ENCODE measurements at regions not wholly inside any gene's neighbourhood (a gene's known extent, or its start where the extent isn't known, plus 50 kb on each side); places are given as distances from the start of the nearest gene placed in this dataset.

DNA sequence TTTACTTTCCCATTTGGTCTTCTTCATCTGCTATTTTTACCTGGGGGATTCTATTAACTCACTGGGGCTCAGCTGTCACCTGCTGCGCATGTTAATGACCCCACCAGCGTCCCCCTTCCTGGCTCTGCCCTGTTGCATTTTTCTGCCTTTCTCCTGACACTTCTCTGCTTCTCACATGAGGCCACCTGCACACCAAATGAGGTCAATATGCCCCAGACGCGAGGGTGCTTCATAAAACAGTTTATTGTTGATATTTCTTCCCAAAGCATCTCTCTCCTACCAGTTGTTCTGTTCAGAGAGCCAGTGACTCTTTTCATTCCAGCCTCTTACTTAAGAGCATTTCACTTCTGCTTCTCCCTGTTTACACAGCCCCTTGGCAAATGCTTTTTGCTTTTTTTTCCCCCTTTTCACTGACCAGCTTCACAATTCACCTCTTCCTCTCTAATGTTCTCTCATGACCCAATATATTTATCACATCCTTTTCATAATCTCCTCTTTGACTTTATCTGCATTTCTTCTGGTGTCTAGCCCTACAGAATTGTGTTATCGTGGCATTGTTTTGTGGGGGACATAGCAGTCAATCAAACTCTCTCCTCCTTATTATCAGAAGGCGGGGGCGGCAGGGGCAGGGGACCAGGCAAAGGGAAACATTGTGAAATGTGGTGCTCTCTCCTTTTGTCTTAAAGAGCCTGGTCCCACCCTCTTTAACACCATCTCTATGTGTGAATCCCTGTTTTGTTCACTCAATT lies 545.8 kb upstream of the CITED2 start:
- DNase-seq: no peak

DNA sequence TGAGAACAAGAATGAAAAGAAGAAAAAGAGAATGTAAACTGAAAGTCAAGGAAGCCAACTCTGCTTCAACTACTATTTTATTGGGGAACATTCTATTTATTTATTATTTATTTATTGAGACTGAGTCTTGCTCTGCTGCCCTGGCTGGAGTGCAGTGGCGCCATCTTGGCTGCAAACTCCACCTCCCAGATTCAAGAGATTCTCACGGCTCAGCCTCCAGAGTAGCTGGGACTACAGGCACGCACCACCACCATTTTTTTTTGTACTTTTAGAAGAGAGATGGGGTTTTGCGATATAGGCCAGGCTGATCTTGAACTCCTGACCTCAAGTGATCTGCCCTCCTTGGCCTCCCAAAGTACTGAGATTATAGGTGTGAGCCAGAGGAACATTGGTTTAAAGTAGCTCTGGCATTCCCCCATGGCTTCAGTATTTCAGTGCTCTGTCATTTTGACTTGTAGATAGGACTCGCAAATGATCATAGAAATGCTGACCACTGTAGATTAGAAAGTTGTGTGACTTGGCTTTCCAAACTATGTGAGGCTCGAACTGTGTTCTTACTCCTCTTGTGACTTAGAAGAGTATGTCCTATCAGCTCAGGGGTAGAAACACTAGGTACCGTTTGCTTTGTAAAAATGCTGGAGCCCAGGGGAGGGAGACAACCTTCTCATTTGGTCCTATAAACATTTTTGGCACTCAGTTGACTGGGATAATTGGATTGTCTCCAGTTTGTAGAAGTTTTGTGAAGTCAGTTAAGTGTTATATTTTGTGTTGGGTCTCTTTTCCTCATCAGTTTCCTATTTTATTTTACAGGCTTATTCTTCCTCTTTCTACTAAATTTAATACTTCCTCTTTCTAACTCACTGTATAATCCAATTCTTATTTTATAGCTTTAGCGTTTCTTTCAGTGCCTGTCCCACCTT lies 544.9 kb upstream of the CITED2 start:
- no peak for DNase-seq

DNA sequence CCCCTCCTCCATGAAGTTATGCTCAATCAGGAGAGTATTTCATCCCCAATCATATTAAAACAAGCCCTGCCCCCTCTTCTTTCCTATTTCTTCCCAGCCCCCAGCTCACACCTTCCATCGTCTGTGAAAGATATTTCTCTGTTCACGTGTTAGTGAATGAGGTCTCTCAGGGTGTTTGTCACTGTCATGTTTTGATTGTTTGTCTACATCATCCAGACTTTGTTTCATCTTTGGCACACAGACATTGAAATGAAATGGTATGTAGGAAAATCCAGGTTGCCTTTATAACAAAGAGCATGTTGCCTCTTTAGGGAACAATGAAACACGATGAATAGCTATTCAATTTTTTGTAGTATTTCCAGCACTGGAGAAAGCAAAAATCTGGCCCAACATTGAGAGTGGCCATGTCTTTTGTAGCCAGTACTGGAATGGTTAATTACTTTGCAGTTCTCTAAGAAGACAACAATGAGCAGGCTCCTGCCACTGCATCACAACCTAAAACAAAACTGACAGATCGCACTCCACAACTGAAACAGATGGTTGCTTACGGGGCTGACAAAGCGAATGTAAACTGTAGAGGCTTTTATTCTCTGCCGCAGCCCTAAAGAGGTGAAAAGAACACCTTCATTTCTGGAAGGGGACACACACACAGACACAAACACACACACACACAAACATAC lies 543.6 kb upstream of the CITED2 start:
- no peak for DNase-seq

DNA sequence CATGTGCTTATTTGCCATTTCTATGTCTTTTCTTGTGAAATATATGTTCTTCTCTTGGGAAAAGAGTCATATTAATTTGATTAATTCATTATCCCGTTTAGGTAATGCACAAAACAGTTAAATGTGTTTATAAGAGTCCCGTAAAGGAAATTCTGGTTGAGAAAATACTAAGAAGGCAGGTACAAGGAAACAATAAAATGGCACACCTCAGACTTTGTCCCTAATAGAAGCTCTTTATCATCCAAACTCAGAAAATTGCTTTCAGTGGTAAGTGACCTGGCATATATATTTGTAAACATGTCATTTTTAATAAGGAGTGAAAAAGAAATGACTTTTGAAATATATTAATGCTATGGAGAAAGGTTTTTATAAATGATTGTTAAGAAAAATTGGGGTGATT lies 540.5 kb upstream of the CITED2 start:
- no peak for DNase-seq

DNA sequence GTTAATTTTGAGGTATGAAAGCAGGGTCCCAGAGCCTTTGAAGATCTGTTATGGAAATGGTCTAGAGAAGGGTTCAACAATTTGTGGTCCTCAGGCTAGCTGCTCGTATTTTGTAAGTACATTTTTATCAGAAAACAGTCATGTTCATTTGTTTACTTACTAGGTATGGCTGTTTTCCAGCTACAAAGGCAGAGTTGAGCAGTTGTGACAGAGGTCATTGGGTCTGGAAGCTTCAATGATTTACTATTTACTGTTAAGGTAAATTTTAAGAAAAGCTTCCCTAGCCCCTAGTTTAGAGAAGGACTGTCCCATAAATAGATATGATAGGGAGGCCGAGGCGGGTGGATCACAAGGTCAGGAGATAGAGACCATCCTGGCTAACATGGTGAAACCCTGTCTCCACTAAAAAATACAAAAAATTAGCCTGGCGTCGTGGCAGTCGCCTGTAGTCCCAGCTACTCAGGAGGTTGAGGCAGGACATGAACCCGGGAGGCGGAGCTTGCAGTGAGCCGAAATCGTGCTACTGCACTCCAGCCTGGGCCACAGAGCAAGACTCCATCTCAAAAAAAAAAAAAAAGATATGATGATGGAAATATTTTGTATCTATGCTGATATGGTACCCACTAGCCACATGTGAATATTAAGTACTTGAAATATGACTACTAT lies 538.4 kb upstream of the CITED2 start:
- no peak for DNase-seq

DNA sequence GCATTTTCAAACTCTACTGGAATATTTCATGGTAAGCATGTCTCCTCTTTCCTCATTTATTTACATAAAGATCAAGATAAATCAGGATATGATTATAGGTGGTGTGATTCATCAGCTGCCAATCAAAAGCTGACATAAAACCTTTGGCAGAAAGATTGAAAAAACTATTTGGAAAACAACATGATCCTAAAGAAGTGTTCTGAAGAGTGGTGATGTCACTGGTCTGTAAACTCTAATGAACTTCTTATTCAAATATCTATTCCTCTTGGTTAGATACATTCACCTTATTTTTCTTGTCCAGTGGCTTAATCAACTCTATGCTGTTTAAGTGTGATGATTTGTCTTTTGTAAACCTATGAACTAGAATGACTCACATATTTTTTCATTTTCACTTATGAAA lies 535.5 kb upstream of the CITED2 start:
- DNase-seq: no peak

DNA sequence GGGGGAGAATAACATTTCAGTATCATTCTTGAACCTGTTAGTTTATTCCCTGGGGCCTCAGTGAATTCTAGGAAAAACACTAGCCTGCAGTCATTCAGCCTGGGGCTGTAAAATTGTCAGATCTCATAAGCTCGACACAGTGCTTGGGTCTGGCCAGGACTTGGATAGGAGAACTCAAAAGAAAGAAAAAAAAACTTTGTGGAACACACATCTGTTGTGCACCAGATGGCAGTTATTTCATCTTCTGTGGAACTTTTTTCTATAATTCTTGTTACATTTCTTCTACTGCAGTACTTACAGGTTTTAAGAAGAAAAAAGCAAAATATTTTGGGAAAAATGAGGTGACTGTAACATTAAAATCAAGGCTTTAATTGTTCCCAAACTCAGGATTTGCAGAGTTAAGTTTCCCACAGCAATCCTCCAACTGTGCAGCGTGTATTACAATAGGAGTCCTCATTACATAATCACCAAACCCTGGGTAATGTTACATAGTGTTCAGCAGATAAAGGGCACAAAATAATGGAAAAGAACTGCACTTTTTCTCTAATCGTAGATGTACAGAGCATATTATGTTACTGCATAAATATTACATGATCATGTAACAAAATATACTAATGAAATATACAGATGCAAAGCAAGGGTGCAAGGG lies 531.1 kb upstream of the CITED2 start:
- DNase-seq: no peak

DNA sequence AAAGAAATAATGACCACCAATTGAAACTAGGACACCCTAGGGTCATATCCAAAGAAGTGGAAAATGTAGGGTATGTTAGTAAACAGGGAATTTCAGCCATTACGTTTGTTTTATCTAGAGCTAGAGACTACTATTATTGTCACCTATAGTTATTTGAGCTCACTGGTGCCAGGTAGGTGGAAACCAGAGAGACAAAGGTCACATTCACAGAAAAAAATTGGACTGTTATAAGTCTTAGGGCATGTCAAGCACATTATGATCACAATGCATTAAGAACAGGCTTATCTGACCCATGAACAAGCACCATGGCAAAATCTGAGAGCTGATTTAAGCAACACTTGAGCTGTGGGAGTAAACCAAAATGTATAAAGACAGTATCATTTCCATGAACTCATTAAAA lies 530.1 kb upstream of the CITED2 start:
- DNase-seq: no peak

DNA sequence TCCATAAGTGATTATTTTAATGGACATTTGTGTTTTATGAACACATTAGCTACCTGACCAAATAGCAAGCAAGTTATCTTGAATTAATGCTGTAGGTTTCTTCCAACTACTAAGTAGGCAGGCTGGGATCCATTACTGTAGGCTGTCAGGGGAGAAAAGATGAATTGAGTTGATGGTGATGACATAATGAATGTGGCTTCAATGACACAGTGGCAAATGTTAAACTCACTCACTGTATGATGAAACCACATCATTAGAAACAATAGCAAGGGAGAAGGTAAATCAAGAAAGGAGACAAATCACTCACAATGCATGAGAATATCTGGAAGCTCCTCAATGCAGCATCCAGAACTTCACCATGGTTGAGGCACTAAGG lies 529.7 kb upstream of the CITED2 start:
- no peak for DNase-seq

DNA sequence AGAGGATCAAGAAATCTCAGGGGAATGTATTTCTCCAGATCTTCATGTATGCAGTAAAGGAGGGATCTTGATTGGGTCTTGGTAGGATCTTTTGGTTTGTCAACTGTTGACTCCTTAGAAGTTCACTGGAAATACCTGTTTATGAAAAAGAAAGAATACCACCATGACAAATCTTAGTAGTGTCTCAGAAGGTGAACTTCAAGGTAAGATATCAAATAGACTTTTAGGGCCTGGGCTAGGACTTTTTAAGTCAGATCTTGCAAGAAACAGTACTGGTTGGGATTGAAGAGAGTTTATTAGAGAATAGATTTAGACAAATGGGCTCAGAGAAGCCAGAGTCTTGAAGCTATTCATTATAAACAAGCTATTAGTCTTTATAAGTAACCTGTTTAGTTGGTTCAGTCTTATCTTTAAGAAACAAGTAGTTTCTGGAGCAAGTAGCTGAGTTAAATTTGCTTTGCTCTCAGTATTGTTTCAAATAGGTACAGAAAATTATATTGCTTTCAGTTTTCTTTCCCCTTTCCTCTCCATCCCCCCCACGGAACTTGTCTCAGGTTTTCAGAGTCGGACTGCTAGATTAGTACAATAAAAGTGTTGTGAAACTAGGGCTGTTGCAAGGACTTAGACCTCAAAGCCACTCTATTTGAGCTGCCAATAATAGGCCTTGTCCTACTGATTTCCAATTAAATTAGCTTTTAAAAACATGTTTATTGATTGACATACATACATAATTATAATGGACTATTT lies 529.1 kb upstream of the CITED2 start:
- DNase-seq: no peak

DNA sequence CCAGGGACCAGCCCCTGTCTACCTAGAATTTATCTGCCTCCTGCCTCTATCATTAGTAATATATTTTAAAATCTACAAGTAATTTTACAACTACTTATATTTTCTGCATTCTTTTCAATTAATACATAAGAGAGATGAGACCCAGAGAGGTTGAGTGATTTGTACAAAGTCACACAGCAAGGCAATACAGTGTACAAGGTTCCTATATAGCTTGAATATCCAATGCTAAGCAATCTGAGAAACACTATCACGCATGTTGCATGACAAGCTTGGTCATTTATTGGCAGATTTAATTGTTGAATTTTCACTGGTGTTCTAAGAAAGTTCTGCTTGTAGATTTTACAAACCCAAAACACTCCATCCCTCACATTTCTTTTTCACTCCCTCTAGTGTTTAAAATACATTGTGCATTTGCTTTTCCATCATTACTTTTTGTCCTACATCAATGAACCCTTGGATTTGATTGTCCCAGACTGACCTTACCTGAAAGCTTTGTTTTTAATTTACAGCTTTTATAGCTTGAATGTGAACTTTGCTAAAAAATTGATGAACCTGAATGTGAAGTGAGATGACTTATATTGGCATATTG lies 520.9 kb upstream of the CITED2 start:
- no peak for DNase-seq

DNA sequence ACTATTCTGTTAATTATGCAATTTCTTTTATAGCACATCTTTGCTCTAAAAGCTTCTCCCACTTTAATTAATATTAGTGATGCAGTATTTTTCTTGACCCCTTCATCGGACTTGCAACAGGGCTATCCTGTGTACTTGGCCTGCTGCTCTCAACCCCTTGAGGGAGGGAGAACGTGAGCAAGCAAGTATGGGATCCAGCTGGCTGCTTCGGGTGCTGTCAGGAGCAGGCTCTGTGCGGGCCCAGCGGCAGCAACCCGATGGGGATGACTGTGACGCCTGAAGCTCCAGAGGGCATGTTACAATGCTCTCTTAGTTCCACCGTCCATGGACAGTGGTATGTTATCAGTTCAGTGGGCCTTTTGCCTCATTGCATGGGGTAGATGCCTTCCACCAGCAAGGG lies 519.8 kb upstream of the CITED2 start:
- no peak for DNase-seq

DNA sequence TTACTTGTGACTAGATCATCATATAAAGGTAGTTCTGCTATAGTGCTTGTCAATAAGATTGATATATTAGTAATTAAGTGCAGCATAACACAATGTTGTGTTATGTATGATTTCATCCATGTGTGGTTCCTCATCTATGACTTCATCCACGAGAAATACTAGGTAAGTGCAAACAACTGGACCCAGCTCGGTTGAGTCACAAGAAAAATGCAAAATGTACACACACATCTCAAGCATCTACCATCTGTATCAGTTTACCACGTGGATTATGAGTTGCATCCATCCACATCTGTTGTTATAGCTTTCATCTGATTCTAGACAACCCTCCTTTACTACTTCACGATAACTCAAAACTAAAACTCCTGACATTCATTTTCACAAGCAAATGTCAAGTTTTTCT lies 517.0 kb upstream of the CITED2 start:
- no peak for DNase-seq

DNA sequence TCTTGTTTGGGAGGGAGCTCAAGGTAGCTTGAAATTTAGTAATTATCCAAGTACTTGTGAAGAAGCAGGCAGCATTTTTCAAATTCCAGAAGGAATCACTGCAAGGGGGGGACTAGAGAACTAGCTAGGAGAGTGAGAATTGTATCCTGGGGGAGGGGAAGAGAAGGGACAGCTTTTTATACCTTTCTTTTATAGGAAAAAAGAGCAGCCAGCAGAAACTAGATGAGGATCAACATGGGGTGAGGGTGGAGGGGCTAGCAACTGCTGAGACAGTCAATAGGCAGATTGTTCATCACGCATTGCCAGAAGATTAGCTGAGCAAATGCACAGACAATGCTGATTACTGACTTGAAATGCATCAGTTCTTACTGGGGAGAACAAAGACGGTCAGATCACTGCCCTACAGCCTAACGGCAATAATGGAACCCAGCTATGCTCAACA lies 514.3 kb upstream of the CITED2 start:
- no peak for DNase-seq

DNA sequence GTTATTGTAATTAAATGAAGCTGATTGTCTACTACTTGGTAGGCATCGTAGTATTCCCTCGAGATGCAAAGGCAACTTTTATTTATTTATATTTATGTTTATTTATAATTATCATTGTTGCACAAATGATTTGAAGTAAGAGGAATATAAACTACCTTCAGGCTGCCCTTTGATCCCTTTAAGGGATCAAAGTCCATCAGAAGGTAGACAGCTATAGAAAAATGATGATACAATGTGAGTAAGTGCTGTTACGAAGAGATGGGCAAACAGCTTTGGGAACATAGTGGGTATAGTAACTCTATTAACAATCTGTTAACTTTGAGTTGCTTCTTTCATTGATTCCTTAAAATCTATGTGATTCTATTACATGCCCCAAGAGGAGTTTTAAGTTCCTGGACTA lies 512.8 kb upstream of the CITED2 start:
- no peak for DNase-seq

DNA sequence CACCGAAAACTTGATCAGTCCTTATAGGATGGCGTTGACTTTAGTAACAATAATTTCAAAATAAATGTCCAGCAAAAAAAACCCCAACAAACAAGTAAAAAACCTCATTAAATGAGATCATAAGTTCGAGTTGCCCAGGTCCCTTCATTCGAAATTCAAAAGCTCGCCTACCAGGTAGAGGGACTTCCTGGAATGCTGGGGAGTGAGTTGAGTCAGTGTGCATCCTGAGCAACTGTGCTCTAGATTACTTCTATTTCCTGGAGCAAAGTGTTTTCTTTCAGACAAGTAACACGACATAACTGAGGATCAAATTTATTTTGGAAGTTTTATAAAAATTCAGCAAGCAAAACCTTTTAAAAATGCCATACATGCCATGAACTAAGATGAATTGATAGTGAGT lies 511.9 kb upstream of the CITED2 start:
- DNase-seq: no peak

DNA sequence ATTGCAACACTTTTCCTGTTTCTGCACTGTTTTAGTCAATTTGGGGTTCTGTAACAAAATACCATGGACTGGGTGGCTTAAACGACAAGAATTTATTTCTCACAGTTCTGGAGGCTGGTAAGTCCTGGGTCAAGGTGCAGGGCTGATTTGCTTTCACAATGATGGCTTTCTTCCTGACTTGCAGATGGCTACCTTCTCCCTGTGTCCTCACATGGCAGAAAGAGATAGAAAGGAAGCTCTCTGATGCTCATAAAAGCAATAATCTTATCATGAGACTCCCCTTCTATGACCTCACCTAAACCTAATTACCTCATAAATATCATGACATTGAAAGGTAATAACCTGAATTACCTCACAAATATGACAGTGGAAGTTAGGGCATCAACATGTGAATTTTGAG lies 511.5 kb upstream of the CITED2 start:
- no peak for DNase-seq

DNA sequence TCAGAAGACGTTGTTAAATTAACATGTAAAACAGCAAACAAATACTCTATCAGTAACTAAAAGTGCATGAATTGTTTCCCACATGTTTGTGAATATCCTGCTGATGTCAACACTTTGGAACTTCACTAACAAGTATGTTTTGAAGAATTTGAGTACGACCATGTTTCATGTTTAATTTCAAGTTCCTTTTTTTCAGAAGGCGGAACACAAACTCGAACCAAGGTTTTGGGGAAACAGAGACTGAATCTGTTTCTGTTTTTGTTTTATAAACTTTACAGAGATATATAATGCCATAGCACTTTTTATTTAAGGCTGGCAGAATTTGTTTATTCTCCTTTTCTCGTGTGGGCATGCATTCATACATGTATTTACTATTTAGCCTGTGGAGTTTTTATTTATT lies 509.3 kb upstream of the CITED2 start:
- no peak for DNase-seq

DNA sequence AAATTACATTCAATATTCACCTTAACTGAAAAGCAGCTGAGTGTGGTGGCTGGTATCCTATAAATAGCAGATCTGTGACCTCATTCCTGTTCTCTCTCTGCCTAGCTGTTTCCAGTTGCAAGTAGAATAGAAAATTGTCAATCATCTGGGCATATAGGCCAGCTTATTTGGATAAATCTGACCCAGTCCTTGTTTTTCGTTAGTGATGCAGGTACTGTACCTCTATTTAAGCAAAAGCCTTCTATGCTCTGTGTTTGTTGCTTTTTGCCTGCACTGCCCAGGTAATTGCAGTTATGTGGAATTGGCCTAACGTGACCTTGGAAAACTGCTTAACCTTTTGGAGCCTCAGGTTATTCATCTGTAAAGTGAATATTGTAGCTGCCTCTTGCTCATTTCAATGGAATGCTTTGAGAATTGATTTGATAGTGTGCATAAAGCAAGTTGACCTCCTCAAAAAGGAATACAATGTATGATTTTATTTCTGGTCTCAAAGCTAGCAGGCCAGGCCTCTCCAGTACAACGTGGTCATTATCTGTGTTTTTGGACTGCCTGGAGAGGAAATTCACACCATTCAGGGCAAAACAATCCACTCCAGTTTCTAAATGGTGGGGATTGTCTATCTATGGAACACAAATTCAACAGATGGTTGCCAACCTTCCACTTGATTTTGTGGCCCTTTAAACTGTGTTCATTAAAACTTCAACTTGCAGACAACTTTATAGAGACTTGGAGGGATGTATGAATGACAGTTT lies 508.7 kb upstream of the CITED2 start:
- no peak for DNase-seq

DNA sequence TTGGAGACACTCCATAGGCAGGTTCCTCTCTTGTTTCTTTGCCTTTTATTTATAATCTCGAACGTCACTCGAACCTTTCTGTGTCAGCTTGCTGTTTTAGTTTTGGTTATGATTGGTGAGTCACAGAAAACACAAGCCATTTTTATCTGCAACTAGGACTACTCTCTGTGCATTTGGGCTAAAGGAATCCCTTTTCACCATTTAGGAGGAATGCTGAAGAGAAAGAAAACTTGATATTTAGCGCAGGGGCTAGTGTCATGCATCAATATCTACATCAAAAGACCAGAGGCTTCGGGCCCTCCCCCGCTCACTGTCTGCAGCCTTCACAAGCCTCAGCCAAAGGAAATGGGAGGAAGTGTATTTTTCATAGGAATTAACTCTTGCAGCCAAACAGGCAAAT lies 507.8 kb upstream of the CITED2 start:
- no peak for DNase-seq

DNA sequence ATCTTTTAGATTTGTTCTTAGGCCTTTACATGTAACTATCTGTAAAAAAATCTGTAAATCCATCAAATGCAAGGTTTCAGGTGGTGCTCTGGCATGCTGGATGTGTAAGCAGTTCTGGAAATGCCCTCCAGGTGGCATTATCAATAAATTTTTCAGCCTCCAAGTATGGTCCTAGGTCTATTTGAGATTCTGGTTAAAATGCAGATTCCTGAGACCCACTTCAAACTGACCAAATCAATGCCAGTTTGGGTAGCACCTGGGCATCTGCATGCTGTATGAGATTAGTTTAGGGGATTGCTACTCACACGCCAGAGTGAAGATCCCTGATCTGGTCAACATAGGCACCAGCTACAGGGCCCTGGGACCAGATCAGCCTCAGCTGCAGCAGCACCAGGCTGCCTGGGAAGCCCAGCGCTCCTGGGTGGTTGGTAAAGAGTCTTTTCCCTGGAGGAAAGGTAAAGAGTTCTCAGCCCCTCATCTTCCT lies 507.3 kb upstream of the CITED2 start:
- DNase-seq: no peak
